Colonic mucosa (tissue), 4 donors: ENCODE measurements at regions not wholly inside any gene's neighbourhood (a gene's known extent, or its start where the extent isn't known, plus 50 kb on each side); places are given as distances from the start of the nearest gene placed in this dataset.
"Not testable (repeated sequence)": the region's sequence is repeated elsewhere in the genome, so short reads cannot be mapped to it uniquely, and the experiment has no call there.

Experiments
- DNase-seq: peaks from one replicate; pipeline ENCODE4 v3.0.0-alpha.2; 2020
- H3K27ac ChIP-seq: fragments of 200-600 bp; one replicate; pipeline ENCODE4 v1.8.0; 2021
- H3K27me3 ChIP-seq: fragments of 200-600 bp; one replicate; pipeline ENCODE4 v1.8.0; 2021
- H3K36me3 ChIP-seq: fragments of 200-600 bp; one replicate; pipeline ENCODE4 v1.8.0; 2021
- H3K4me1 ChIP-seq: fragments of 200-600 bp; one replicate; pipeline ENCODE4 v1.8.0; 2021; ENCODE audit warnings: mild to moderate bottlenecking
- H3K4me3 ChIP-seq: fragments of 200-600 bp; one replicate; pipeline ENCODE4 v1.8.0; 2021
- H3K9ac ChIP-seq, 2 donors: one replicate each; pipeline ENCODE4 v1.7.0; 2013; ENCODE audit warnings: control low read depth in 2 of 2, low read depth in 2 of 2, low read length in 2 of 2
- H3K9me3 ChIP-seq: fragments of 200-600 bp; one replicate; pipeline ENCODE4 v1.8.0; 2021
- CTCF ChIP-seq: fragments of 200-600 bp; IDR thresholded peaks from one replicate; pipeline ENCODE4 v1.8.0; 2022; ENCODE audit warnings: antibody characterized with exemption, mild to moderate bottlenecking
- intact Hi-C: fragments of 100-400 bp; cut with DNase I; formaldehyde crosslinking; loops from one replicate; pipeline ENCODE4 v1.14.1; 2022
- donor health status: healthy.
- donor health status: DM: no; HTN: no; CAD: no.
- donor health status: DM: no; HTN: no; CAD: no.

- TF ChIP-seq CTCF = no peak
- DNase-seq = no peak
- intact Hi-C loops = no loop called here
- Histone ChIP-seq H3K9ac (no peak overlapping the region), H3K27ac (no peak overlapping the region), H3K27me3 (no peaks in the 10 kb centered on the region), H3K4me3 (no peak overlapping the region), H3K4me1 (no peaks in the 10 kb centered on the region), H3K9me3 (no peaks in the 10 kb centered on the region), H3K36me3 (no peaks in the 10 kb centered on the region)
Measured at GRCh38 chr14:27613102-27613501, 1015.3 kb upstream of the NOVA1 start.

GRCh38 chr14:27623782-27624181 is 1025.9 kb upstream of the NOVA1 start:
- Histone ChIP-seq H3K36me3 (no peaks in the 10 kb centered on the region), H3K4me3 (no peak overlapping the region), H3K4me1 (no peaks in the 10 kb centered on the region), H3K9me3 (no peaks in the 10 kb centered on the region), H3K27me3 (no peaks in the 10 kb centered on the region), H3K9ac (no peak overlapping the region), H3K27ac (no peak overlapping the region)
- intact Hi-C loops = no loop called here
- no peak for DNase-seq
- TF ChIP-seq CTCF = no peak

GRCh38 chr14:27634056-27634970 is 1036.5 kb upstream of the NOVA1 start:
- Histone ChIP-seq H3K4me1 (no peaks in the 10 kb centered on the region), H3K27ac (no peak overlapping the region), H3K9ac (no peak overlapping the region), H3K27me3 (no peaks in the 10 kb centered on the region), H3K36me3 (no peaks in the 10 kb centered on the region), H3K4me3 (no peak overlapping the region), H3K9me3 (no peaks in the 10 kb centered on the region)
- DNase-seq = no peak
- TF ChIP-seq CTCF = no peak
- intact Hi-C loops = no loop called here

GRCh38 chr14:27640688-27641087 is 1042.9 kb upstream of the NOVA1 start:
- H3K27ac ChIP-seq, DNase-seq, H3K9me3 ChIP-seq, intact Hi-C loops, H3K36me3 ChIP-seq, H3K4me1 ChIP-seq, H3K27me3 ChIP-seq, H3K9ac ChIP-seq, H3K4me3 ChIP-seq: not testable (repeated sequence)

- TF ChIP-seq CTCF = no peak
Measured at GRCh38 chr14:27642251-27642866, 1044.5 kb upstream of the NOVA1 start.

GRCh38 chr14:27660683-27661082 is 1062.8 kb upstream of the NOVA1 start:
- intact Hi-C loops = no loop called here
- TF ChIP-seq CTCF = no peak
- no peaks in the 10 kb centered on the region for H3K27me3 ChIP-seq
- no peak overlapping the region for H3K27ac ChIP-seq
- H3K4me3 ChIP-seq = no peak overlapping the region
- no peaks in the 10 kb centered on the region for H3K4me1 ChIP-seq
- H3K9ac ChIP-seq = no peak overlapping the region
- H3K9me3 ChIP-seq = no peaks in the 10 kb centered on the region
- no peak for DNase-seq
- H3K36me3 ChIP-seq = no peaks in the 10 kb centered on the region

More at GRCh38 chr14:27642251-27642866, 1044.5 kb upstream of the NOVA1 start:
- Histone ChIP-seq H3K27ac (no peak overlapping the region), H3K4me1 (no peaks in the 10 kb centered on the region), H3K4me3 (no peak overlapping the region), H3K9ac (no peak overlapping the region), H3K27me3 (no peaks in the 10 kb centered on the region), H3K36me3 (no peaks in the 10 kb centered on the region), H3K9me3 (no peaks in the 10 kb centered on the region)
- no peak for DNase-seq
- intact Hi-C loops = no loop called here
